Activated CD8-positive, alpha-beta memory T cell treated with anti-CD3 and anti-CD28 coated beads for 24 hours (primary cell): ENCODE measurements at regions not wholly inside any gene's neighbourhood (a gene's known extent, or its start where the extent isn't known, plus 50 kb on each side); places are given as distances from the start of the nearest gene placed in this dataset.

Source experiments
- DNase-seq: peaks from one replicate; pipeline ENCODE4 v3.0.0-alpha.2; 2020

DNA sequence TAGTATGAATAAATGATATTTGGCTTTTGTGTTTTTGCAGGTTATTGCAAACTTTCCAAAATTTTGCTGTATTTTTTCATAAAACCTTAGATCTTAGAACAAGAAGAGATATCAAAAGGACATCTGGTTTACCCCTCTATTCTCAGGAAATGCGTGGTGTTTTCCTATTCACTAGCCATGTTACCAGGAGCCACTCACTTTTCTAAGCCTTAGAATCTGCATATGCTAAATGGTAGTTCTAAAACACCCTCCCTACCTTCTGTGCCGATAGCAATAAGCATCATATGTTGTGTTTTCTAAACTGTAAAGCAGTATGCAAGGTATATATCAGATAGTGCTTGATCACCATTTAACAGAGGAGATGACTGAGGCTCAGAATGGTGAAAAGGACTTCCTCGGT is 715.0 kb upstream of the CELF2 start:
- DNase-seq: no peak

GRCh38 chr10:10307036-10307435 is 710.6 kb upstream of the CELF2 start:
- no peak for DNase-seq

DNA sequence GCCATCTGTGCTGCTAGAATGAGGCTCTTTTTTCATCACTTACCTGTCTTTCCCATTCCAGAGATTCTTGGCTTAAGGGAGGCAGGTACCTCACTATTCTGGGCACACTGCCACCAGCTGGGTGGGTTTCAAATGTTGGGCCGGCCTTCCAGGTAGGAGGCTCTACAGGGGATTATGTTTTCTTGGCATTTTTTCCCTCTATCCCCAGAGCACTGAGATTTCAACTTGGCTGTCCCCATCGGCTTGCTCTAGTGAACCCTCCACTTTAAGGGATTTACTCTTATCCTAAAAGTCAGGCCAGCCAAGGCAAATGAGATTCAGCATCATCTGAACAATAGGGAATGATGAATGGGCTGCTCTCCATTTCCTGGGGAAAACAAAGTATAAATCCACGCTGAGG is 710.1 kb upstream of the CELF2 start:
- no peak for DNase-seq

DNA sequence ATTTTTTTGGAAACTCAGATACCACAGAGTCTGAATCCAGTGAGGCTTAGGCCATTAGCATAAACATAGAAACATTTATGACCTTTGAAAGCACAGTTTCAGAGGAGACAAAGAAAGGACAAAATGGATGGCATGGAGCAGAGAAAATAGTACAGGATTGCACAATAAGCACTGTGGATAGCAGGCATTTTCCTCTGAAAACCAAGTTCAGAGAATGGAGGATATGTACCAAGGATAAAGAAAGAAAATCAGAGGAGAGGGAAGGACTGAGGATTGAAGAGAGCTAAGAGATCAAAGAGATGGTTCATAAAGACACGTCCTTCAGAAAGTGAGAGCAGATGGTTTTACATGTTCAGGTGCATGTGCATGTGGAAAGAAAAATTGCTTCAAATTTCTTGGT is 707.2 kb upstream of the CELF2 start:
- no peak for DNase-seq

DNA sequence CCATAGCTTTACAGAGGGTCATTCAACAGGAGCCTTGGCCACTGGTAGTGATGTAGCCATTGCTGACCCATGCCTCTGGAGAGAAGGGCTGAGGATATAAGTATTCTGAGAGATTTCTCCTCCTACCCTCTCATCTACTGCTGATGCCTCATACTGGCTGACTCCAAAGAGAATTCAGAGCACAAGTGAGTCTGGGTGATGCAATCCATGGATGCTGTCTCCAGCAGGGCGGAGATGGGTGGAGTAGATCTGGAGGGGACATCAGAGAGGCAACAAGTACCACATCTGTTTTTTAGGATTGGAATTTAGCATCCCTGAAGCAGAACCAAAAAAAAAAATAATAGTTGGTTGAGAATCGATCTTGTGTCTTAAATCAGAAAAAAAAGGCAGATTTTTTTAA is 705.7 kb upstream of the CELF2 start:
- no peak for DNase-seq

- DNase-seq: no peak
These were observed 704.4 kb upstream of the CELF2 start for GRCh38 chr10:10313149-10313835.

GRCh38 chr10:10314626-10315025 is 703.0 kb upstream of the CELF2 start:
- DNase-seq: no peak

DNA sequence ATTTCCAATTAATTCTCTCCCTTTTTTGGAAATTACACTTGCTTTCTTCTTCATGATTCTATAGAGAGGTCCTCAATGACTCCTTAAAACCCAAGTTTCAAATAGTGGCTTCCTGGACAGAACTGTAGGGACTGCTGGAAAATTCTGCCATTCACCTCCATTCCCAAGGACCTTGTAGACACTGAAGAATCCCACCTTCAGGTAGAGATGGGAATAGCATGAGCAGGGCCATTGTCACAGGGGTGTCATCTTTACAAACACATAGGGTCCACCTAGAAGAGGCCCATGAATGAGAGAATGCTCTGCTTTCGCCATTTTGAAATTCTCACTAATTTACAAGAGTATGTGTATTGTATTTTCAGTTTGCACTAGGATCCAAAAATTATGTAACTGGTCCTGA is 701.7 kb upstream of the CELF2 start:
- no peak for DNase-seq

DNA sequence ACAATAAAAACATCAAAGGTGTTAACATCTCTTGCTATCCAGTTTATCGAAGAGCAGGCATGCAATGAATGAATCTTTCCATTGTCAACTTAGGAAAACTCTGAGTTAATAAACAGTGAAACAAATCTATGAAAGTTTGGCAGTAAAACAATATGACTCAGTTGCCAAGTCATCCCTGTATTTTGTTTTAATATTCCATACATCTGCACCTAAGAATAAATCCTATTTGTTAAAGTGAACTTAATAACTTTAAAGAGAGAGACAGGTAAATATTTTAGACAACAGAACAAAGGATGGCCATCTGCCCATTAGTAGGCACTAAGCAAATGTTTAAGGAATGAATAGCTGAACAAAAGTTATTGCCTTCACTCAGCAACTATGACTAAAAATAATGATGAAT is 700.5 kb upstream of the CELF2 start:
- DNase-seq: no peak

GRCh38 chr10:10318856-10319255 is 698.8 kb upstream of the CELF2 start:
- no peak for DNase-seq

DNA sequence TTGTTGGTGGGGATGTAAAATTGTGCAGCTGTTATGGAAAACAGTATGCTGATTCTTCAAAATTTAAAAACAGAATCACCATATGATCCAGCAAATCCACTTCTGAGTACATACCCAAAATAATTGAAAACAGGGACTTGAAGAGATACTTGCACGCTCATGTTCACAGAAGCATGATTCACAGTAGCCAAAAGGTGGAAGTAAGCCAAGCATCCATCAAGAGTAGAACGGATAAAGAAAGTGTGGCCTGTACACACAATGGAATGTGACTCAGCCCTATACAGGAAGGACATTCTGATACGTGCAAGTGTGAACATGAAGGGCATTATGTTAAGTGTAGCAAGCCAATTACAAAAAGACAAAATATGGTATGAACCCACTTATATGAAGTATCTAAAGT is 696.7 kb upstream of the CELF2 start:
- DNase-seq: no peak

DNA sequence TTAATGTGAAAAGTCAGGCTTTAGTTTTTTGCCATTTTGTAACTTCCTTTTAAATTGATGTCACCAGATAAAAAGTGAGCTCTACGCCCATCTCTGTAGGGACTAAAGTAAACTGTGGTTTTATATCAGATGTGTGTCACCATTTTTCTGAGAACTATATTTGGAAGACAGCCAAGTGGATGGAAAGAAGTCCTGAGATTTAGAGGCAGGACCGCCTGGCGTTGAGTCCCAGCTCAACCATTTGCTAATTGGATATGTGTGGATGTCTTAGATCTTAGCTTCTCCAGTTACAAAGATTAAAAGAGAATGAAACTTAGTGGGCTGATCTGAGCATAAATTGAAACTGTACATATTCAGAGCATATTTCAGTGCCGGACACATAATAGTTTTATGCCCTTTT is 691.6 kb upstream of the CELF2 start:
- no peak for DNase-seq

DNA sequence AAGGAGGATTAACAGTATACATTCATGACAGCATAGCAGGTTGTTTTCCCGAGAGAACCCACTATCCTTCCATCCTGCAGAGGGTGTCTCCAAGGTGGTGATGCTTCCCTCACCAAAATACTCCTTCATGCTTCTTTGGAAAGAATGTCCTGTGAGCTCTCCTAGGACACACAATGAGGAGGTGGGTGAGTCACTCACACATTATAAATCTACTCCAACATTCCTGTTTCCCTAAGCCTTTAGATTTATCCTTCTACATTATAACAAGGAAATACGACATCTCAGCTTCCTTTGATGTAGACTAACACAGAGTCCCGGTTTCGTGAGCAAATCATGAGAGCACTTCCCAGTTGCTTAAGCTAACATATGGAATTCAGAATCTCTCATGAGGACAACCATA is 689.7 kb upstream of the CELF2 start:
- DNase-seq: no peak

DNA sequence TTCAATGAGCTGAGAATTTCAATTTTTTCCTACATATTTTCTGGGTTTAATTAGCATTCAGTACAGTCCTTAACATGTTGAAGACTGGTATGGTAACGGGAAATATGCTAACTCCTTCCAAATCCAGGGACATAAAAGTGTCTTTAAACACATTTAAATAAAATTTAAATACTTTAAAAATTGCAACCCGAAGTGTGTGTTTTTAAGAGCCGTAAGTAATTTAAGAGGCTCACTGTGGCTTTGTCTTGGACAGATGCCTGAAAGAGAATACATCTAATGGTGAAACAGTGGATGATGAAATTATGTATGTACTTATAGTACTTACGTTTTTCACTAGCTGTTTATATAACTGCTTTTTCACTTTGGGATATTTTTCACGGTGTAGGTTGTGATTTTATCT is 687.3 kb upstream of the CELF2 start:
- DNase-seq: no peak

DNA sequence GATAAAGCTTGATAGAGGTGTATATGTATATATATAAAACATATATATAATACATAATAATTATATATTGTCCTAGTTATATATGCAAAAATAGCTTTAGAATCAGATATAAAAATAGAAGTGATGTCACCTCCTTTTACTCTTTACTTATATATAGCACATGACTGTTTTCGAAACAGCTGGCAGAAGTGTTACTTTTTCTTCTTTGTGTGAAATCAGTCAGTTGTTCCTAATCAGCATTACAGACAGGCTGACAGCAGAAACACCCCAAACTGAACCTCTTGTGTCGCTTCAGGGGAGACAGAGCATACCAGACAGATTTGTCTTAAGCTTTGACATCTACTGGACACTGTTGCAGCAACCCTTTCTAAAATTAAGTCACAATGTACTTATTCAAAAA is 684.9 kb upstream of the CELF2 start:
- DNase-seq: no peak

DNA sequence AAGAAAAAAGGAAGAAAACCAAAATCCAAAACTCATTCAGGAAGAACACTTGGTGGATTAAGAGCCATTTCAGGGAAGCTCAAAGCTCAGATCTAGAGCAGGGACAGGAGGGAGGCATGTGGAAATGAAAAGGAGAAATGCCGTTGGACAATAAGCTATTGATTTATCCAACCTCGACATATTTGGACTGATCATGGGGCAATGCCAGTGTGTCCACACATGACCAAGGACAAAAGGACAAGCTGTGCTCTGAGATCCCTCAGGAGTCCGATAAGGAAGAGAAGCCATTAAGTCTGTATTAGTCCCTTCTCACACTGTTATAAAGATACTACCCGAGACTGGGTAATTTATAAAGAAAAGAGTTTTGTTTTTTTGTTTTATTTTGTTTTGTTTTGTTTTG is 684.0 kb upstream of the CELF2 start:
- DNase-seq: no peak

DNA sequence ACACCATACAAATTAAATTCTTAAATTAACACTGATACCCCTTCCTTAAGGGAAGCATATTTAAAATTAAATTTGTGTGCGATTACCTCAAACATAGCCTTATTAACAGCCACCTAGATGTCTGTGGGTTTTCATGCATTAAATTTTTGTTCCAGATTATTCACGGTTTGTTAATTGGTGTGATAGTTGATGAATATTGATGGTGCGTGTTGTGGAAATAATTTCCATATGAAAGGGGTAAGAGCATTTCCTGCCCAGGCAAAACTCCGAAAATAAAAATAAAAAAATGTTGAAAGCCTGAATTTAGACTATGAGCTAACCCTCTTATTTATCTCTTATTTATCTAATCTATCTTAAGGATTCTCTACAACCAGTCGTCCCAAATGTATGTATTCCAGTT is 679.3 kb upstream of the CELF2 start:
- no peak for DNase-seq

GRCh38 chr10:10346390-10347150 is 671.1 kb upstream of the CELF2 start:
- no peak for DNase-seq

DNA sequence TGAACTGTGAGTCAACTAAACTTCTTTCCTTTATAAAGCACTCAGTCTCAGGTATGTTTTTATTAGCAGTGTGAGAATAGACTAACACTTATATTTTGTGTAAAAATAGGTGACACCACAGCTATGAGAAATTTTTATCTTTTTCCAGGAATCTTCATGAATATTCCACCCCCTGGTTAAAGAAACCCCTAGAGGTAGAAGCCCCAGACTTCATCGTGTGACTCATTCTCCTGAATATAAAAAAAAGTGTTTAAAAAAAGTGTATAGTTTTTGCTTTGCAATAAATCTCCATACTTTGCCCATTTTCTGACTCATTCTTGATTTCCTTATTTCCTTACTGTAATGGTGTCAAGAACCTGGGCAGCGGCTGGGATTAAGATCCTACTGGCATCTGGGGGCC is 667.6 kb upstream of the CELF2 start:
- no peak for DNase-seq

DNA sequence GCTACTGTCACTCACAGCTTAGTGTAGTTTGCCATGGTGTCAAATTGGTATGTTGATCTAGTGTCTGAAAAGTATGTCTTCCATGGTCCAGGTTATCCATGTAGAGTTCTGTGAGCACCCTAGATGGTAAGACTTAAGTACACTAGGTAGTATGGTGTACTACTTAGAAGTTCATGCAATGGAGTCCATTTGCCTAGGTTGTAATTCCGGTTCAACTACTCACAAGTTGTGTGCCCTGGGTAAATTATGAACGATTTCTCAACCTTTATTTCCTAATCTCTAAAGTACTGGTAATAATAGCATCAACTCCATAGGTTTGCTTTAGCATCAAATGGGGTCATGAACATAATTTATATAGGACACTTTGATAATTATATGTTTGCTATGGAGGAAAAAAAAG is 666.2 kb upstream of the CELF2 start:
- no peak for DNase-seq

- DNase-seq: no peak
These were observed 664.3 kb upstream of the CELF2 start for GRCh38 chr10:10353326-10353868.

- no peak for DNase-seq
These were observed 658.4 kb upstream of the CELF2 start for GRCh38 chr10:10359263-10359662.

DNA sequence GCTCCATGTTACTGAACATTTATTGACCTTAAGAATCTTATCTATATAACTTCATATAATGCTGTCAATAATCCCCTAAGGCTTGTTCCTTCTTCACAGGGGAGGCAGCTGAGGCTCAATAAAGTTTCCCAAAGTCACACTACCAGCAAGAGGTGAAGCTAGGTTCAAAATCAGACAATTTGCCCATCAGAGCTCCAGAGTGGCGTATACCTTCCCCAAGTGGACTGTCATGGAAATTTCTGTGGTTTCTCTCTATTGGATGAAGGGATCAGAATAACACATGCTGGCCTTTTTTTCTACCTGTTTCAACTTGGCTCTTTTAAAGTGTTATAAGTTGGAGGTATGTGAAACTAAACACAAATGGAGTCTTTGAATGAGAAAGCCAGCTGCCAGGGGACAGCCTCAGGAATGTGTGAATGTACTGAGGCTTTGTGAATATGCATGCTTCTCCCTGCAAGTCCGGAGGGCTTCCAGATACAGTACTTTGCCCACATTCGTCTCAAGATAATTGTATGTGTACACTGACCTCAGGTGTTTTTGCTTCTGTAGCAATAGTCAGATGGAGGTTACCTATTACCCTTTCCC is 656.3 kb upstream of the CELF2 start:
- DNase-seq: no peak

DNA sequence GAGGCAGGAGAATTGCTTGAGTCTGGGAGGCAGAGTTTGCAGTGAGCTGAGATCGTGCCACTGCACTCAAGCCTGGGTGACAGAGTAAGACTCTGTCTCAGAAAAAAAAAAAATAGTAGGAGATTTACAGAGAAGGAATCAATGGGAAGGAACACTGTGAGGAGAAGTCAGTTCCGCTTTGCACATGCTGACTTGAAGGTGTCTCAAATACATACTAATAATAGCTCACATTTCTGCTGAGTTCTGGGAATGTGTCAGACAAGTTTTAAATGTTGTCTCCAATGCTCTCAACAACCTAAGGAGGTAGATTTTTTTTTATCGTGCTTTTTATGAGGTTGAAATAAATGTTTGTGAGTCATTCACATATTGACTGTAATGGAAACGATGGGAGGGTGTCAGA is 654.9 kb upstream of the CELF2 start:
- no peak for DNase-seq
